ENCODE measurements at regions not wholly inside any gene's neighbourhood (a gene's known extent, or its start where the extent isn't known, plus 50 kb on each side); places are given as distances from the start of the nearest gene placed in this dataset.

GRCh38 chr3:70606018-70606417 is 293.6 kb upstream of the MDFIC2 start:
- ChIA-PET POLR2A (no interaction called here), CTCF (no interaction called here)
- no peak for DNase-seq (ENCODE audit: unreplicated experiment)
- Mint-ChIP-seq H3K4me1 (ENCODE audit: insufficient read depth, unreplicated experiment) (no peaks in the 10 kb centered on the region), H3K27me3 (ENCODE audit: insufficient read depth, unreplicated experiment) (peaks cover 90% of the 10 kb centered on the region), H3K36me3 (ENCODE audit: insufficient read depth, unreplicated experiment) (no peaks in the 10 kb centered on the region), H3K4me3 (ENCODE audit: unreplicated experiment) (no peak overlapping the region), H3K27ac (ENCODE audit: low read depth, unreplicated experiment) (no peak overlapping the region), H3K9me3 (ENCODE audit: unreplicated experiment) (no peaks in the 10 kb centered on the region)
- intact Hi-C loops (cut with micrococcal nuclease), result no loop called here
- TF ChIP-seq CTCF (IDR thresholded peaks at IDR 0.05; ENCODE audit: unreplicated experiment), result no peak
- no TSS peak for BruUV-seq (replicated peaks)

- DNase-seq (ENCODE audit: unreplicated experiment), result no peak
- Mint-ChIP-seq H3K27me3 (ENCODE audit: insufficient read depth, unreplicated experiment) (peaks cover 90% of the 10 kb centered on the region), H3K9me3 (ENCODE audit: unreplicated experiment) (no peaks in the 10 kb centered on the region), H3K36me3 (ENCODE audit: insufficient read depth, unreplicated experiment) (no peaks in the 10 kb centered on the region), H3K27ac (ENCODE audit: low read depth, unreplicated experiment) (no peak overlapping the region), H3K4me3 (ENCODE audit: unreplicated experiment) (no peak overlapping the region), H3K4me1 (ENCODE audit: insufficient read depth, unreplicated experiment) (no peaks in the 10 kb centered on the region)
- ChIA-PET POLR2A (interaction anchor here (0.6 to 0.7 kb wide), 2 partner anchors 97 to 455 kb away, joined by 3 read pairs; no protein-coding TSS in a partner anchor), CTCF (no interaction called here)
- no peak for TF ChIP-seq CTCF (IDR thresholded peaks at IDR 0.05; ENCODE audit: unreplicated experiment)
- BruUV-seq (replicated peaks), result no TSS peak
- intact Hi-C loops (cut with micrococcal nuclease), result no loop called here
Measured at GRCh38 chr3:70603103-70603502, 290.7 kb upstream of the MDFIC2 start.

GRCh38 chr3:70597312-70597711 is 284.9 kb upstream of the MDFIC2 start:
- TF ChIP-seq CTCF (IDR thresholded peaks at IDR 0.05; ENCODE audit: unreplicated experiment), result no peak

GRCh38 chr3:70583682-70584081 is 271.2 kb upstream of the MDFIC2 start:
- POLR2A ChIA-PET, result no interaction called here
- intact Hi-C loops (cut with micrococcal nuclease), result no loop called here
- peaks cover 79% of the 10 kb centered on the region for H3K27me3 Mint-ChIP-seq (ENCODE audit: insufficient read depth, unreplicated experiment)
- CTCF ChIA-PET, result no interaction called here
- no peak overlapping the region for H3K4me3 Mint-ChIP-seq (ENCODE audit: unreplicated experiment)
- no peak overlapping the region for H3K27ac Mint-ChIP-seq (ENCODE audit: low read depth, unreplicated experiment)
- TF ChIP-seq CTCF (IDR thresholded peaks at IDR 0.05; ENCODE audit: unreplicated experiment), result no peak
- no peaks in the 10 kb centered on the region for H3K9me3 Mint-ChIP-seq (ENCODE audit: unreplicated experiment)
- H3K4me1 Mint-ChIP-seq (ENCODE audit: insufficient read depth, unreplicated experiment), result no peaks in the 10 kb centered on the region
- H3K36me3 Mint-ChIP-seq (ENCODE audit: insufficient read depth, unreplicated experiment), result no peaks in the 10 kb centered on the region
- no peak for DNase-seq (ENCODE audit: unreplicated experiment)
- BruUV-seq (replicated peaks), result no TSS peak

More at GRCh38 chr3:70597312-70597711, 284.9 kb upstream of the MDFIC2 start:
- Mint-ChIP-seq H3K27ac (ENCODE audit: low read depth, unreplicated experiment) (no peak overlapping the region), H3K36me3 (ENCODE audit: insufficient read depth, unreplicated experiment) (no peaks in the 10 kb centered on the region), H3K9me3 (ENCODE audit: unreplicated experiment) (no peaks in the 10 kb centered on the region), H3K4me1 (ENCODE audit: insufficient read depth, unreplicated experiment) (no peaks in the 10 kb centered on the region), H3K4me3 (ENCODE audit: unreplicated experiment) (no peak overlapping the region), H3K27me3 (ENCODE audit: insufficient read depth, unreplicated experiment) (peaks cover 87% of the 10 kb centered on the region)
- intact Hi-C loops (cut with micrococcal nuclease), result no loop called here
- ChIA-PET CTCF (no interaction called here), POLR2A (no interaction called here)
- no TSS peak for BruUV-seq (replicated peaks)
- no peak for DNase-seq (ENCODE audit: unreplicated experiment)
